GDM1 (cell line): ENCODE measurements at regions not wholly inside any gene's neighbourhood (a gene's known extent, or its start where the extent isn't known, plus 50 kb on each side); places are given as distances from the start of the nearest gene placed in this dataset.
"Not testable (repeated sequence)": the region's sequence is repeated elsewhere in the genome, so short reads cannot be mapped to it uniquely, and the experiment has no call there.

ENCODE experiments used
- DNase-seq: peaks from one replicate; lab custom pipeline; 2025; lab: John Stamatoyannopoulos, UW

DNA sequence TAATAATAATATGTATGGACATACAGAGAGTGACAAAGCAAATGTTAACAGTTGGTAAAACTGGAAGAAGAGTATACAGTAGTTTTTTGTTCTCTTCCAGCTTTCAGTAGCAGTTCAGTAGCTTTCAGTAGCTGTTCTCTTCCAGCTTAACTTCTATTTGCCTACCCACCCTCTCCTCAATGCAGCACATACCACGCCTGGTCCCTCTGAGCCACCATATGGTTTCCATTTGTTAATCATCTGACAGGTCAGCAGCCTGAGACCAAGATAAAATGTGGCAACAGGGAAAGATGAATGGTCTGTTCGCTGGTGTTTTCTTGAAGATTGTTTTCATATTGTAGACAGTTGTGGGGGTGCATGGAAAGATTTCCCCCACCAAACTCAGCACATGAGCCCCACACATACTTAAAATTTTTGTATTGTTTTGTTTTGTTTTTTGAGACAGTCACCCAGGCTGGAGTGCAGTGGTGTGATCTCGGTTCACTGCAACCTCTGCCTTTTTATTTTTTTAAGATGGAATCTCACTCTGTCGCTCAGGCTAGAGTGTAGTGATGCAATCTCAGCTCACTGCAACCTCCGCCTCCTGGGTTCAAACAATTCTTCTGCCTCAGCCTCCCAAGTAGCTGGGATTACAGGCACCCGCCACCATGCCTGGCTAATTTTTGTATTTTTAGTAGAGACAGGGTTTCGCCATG, 56.8 kb downstream of the ATP6V0E2 start:
- not testable (repeated sequence) for DNase-seq

DNA sequence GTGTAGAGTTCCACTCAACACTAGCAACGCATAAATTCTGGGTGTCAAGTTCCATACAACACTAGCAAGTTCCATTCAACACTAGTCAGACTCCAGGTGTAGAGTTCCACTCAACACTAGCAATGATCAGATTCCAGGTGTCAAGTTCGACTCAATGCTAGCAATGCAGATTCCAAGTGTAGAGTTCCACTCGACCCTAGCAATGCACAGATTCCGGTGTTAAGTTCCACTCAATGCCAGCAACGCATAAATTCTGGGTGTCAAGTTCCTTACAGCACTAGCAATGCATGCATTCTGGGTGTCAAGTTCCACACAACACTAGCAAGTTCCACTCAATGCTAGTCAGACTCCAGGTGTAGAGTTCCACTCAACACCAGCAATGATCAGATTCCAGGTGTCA, 60.0 kb downstream of the ATP6V0E2 start:
- DNase-seq = not testable (repeated sequence)

DNA sequence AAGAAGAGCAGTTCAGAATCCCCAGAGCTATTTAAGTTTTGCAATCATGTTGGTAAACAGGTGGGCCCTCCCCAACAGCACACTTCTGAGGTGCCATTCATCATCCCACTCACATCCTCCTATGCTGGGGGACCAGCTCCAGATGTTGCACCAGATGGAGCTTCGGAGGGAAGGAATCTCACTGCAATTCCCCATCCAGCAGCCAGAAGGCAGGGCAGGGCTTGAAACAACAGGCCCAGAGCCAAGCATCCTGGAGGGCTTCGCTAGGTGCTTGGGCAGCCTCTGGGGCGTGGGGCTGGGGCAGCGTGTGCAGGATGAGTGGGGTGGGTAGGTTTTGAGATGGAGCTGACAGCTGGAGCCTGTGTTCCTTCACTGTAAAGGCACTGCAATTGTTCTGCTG, 73.6 kb downstream of the ATP6V0E2 start:
- not testable (repeated sequence) for DNase-seq

DNA sequence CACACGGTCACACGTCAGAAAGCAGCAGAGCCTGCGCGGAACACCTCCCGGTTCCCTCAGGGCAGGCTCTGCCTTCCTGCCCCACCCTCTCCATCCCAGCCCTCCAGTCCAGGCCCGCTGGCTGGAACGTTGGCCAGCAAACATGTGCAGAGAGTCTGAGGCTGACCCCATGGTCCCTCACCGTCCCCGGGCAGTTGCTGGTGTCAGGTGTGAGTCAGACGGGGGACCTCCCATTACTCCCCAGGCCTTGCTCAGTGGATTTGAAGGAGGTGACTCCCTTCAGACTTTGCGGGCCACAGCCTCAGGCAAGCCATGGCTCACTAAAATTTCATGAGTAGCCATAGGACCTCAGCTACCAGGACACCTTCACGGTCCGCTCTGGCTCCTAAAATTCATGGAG, 74.7 kb downstream of the ATP6V0E2 start:
- DNase-seq = not testable (repeated sequence)

DNA sequence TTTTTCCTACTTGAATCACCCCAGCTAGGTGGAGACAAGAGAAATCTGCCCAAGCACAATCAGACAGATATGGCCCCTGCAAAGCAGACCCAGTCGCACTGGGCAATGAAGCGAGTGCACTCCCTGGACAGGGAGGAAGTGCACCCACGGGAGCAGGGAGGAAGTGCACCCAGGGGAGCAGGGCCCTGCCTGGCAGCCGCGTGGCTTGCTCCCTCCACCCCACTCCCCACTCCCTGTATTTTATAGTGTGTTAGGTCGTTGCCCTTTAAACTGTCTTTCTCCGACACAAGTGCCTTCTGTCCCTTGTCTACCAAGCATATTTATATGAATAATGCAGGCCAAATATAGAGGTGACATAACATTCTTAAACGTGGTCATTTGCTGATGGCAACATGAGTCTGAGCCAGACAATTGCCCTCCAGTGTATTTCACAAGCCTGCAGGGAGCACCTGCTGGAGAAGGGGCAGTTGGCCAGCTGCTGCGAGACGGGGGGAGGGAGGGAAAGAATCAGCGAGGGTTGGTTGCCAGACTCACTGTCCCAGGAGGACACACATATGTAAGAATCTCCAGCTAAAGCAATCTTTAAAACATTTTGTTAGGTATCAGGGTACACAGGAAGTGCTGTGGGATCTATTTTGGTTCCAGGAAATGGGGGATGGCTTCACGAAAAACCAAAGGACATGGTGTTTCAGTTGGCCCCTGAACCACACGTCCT, 76.3 kb downstream of the ATP6V0E2 start:
- not testable (repeated sequence) for DNase-seq

DNA sequence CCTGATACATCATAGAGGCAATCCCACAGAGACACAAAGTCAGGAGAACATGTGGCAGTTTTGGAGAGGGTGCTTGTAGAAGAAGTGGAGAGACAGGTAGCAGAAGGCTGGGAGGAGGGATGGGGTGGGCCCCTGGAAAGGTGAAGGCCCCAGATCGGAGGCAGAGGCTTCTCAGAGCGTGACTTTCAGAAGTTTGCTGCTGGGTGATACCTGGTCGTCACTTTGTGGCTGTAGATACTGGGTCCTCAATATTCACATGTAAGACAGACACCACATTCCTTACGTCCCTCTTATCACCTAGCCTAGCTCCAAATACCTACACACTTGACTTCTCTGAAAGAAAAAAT, 76.8 kb downstream of the ATP6V0E2 start:
- not testable (repeated sequence) for DNase-seq

DNA sequence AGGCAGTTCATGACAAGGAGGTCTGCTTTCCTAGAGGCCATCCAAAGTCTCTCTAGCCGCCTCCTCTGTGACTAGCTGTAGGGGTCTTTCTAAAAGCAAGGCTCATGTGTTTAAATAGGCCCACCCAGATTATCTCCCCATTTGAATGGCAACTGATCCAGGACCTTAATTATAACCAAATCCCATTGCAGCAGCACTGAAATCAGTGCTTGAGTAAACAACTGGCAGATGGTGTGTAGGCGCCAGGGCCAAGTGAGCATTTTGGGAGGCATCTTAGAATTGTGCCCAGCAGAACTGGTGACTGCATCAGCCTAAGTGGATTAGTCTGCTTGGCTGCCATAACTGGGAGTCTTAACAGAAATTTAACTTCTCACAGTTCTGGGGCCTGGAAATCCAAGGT, 77.8 kb downstream of the ATP6V0E2 start:
- not testable (repeated sequence) for DNase-seq

DNA sequence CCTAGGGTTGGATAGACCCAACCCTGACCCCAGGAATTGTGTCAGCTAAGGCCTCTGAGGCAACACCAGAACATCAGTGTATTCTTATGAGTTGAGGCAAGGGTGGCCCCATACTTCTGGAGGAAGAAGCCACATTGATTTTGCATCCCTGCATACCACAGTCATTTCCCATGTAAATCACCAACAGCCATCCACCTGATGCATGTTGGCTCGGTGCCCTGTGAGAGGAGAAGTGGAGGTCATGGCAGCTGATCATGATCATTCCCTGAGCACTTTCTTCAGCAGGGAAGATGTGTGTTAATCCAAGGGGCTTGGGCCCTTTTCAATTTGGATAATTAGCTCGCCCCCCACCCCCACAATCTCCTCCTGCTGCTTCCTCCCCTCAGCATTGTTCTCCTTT, 85.1 kb downstream of the ATP6V0E2 start:
- DNase-seq = not testable (repeated sequence)

DNA sequence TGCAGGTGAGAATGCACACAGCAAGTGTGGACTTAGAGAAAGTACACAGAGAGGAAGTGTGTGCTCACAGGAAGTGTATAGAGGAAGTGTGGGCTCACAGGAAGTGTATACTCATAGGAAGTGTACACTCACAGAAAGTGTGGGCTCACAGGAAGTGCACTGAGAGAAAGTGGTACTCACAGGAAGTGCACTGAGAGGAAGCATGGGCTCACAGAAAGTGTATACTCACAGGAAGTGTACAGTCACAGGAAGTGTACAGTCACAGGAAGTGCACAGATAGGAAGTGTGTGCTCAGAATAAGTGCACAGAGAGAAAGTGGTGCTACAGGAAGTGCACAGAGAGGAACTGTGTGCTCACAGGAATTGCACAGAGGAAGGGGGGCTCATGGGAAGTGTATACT, 87.1 kb downstream of the ATP6V0E2 start:
- not testable (repeated sequence) for DNase-seq

DNA sequence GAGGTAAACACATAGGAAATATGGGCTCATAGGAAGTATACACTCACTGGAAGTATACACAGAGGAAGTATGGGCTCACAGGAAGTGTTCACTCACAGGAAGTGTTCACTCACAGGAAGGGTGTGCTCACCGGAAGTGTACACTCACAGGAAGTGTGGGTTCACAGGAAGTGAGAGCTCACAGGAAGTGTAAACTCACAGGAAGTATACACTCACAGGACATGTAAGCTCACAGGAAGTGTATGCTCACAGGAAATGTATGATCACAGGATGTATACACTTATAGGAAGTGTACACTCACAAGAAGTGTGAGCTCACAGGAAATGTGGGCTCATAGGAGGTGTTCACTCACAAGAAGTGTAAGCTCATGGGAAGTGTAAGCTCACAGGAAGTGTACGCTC, 88.1 kb downstream of the ATP6V0E2 start:
- not testable (repeated sequence) for DNase-seq

DNA sequence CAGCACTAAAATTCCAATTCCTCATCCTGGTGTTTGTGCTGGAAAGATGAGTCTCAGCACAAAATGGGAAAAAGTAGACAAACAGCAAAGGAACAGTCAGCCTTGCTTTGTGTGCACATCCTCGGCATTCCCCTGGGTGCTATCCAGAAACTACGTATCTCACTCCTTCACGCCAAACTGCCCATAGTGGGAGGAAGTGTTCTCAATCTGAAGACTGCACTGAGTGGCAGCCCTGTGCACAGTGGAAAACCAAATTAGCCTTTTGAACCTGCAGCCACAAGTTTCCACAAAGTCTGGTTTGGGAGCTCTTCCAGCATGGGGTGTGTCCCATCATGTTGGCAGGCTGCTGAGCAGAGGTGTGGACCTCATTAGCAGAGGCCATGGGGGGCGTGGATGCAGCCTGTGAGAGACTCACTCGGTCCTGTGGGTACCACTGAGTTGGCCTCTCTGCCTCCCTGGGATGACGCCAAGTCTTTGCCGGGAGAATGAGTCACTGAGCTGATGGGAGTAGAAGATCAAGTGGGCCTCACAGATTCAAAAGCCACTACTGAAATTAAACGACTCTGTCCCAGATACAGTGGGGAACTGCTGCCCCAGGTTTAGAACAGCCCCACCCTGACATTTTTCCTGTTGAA, 89.0 kb downstream of the ATP6V0E2 start:
- not testable (repeated sequence) for DNase-seq

DNA sequence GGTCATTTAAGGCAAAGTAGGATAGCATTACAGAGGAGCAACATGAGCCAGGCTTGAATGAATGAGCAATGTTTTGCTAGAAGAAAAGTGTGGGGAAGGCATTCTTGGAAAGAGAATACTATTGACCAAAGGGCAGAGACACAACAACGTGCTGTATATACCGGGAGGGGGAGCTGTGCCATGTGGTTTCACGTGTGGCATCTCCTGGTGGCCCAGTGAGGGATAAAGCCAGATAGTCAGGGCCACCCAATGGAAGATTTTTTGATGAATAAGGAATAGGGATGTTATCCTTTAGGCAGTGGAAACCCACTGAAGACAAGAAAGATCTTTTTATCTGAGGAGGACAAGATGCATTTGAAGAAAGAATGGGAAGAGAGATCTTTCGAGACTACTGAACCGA, 90.2 kb downstream of the ATP6V0E2 start:
- not testable (repeated sequence) for DNase-seq

DNA sequence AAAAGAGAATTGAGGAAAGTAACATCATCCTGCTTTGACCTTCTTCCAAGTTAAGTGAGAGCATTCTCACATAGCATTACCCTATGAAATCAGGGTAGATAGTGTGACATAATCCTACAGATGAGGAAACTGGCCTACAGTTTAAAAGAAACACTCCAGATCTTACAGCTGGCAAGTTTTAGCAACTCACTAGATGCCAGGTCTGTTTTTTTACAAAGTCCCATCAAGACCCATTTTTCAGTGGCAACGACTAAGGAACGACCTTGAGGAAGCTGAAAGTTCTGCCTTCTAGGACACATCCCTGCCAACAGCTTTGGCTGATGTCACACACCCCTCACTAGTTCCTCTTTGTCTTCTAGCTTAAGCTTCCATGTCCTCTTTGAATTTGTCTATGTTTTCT, 92.7 kb downstream of the ATP6V0E2 start:
- DNase-seq = not testable (repeated sequence)

DNA sequence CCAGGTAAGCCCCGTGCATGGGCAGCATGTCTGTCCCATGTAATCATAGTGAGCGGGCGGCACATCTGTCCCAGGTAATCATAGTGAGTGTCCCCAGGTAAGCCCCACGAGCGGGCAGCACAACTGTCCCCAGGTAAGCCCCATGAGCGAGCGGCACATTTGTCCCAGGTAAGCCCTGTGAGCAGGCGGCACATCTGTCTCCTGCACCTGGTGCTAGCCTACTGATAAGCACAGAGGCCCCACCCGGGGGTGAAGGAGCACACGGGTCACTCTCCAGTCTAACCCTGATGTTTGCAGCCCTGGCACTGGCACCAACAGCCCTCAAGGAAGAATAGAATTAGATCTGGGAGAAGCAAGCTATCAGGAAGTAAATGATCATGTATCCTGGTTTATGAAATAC, 99.2 kb downstream of the ATP6V0E2 start:
- not testable (repeated sequence) for DNase-seq

DNA sequence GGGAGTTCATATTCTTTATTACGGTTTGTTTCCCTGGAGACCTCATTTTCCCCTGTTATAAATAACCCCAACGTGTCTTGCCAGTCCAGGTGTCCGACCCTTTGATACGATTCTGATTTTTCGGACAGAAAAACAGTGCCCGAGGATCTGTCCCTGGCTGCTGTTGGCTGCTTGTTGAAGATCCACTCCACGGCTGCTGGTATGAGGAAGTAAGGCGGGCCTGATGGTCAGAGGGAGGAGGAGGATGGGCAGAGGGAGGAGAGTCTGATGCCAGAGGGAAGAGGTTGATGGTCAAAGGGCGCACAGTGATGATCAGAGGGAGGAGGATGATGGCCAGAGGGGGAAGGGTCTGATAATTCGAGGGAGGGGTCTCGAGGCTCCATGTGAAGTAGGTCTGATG, 99.9 kb downstream of the ATP6V0E2 start:
- DNase-seq = not testable (repeated sequence)

DNA sequence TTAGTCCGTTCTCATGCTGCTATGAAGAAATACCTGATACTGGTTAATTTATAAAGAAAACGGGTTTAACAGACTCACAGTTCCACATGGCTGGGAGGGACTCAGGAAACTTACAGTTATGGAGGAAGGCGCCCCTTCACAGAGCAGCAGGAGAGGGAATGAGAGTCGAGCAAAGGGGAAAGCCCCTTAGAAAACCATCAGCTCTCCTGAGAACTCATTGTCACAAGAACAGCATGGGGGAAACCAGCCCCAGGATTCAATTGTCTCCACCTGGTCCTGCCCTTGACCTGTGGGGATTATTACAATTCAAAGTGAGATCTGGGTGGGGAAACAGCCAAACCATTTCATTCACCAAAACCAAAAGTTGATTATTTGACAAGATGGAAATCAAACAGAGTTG, 101.8 kb downstream of the ATP6V0E2 start:
- DNase-seq = not testable (repeated sequence)

DNA sequence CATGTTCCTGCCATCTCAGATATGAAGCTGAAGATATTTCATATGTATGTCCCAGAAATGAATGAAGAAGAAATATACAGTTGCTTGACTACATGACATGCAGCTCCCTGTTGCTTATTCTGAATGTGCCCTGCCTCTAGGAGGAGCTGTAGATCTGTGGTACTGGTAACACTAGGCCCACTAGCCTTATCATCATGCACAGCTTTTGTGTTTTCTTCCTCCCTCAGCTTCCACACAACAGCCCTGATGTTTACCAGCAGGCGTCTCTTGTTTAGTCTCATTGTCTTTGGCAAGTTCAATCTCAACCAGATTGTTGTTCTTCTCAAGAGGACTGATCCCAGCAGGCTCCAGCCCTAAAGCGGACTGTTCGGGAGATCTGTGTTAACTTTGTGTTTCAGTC, 104.8 kb downstream of the ATP6V0E2 start:
- not testable (repeated sequence) for DNase-seq

DNA sequence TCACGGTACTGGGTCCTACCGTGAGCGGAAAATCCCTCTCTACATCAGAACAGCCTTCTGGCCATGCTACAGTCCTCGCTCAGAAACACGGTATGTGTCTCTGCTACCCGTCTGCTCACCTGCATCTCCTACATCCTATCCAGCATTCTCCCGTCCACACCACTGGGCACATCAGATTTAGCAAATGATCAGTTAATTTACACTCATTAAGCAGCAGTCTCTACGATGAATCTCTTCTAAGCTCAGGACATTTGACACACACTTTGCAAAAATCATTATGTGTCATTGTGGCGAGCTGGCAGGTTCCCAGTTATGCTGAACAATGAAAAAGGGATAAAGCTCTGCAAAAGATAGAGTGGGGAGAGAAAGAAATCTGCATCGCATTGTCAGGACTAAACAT, 105.2 kb downstream of the ATP6V0E2 start:
- DNase-seq = not testable (repeated sequence)

DNA sequence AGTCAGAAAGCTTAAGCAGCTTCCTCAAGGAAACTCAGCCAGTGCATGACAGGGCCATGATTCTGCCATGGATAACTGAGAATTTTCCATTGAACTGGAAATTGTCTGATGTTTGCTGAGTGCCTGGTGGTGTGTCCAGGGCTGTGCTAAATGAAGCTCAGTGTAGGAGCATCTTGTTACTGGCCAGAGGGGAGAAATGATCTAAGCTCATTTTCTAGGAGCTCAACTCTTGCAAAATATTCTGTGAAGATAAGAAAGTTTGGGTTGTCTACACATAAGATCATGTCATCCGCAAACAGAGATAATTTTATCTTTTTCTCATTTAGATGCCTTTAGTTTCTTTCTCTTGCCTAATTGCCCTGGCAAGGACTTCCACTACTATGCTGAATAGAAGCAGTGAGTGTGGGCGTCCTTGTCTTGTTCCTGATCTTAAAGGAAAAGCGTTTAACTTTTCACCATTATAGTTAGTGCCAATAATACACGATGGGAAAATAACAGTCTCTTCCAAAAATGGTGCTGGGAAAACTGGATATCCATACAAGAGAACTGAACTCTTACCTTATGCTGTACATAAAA, 108.9 kb downstream of the ATP6V0E2 start:
- DNase-seq = not testable (repeated sequence)

DNA sequence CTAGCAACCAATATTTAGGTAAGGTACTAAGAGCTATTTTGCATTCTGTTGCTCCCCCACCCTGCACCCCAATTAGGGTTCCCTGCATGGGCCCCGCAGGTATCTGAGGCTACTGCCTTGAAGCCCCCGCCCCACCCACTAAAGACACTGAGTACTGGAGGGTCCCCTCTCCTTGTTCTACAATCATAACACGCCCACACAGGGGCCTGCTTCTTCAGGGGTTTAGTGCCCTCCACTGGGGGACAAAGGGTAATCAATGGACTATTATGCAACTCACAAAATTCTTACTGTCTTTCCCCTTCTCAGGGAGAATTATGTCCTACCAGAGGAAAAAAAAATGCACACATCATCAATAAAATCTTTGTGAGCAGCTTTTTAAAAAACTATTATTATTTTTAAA, 113.1 kb downstream of the ATP6V0E2 start:
- not testable (repeated sequence) for DNase-seq

DNA sequence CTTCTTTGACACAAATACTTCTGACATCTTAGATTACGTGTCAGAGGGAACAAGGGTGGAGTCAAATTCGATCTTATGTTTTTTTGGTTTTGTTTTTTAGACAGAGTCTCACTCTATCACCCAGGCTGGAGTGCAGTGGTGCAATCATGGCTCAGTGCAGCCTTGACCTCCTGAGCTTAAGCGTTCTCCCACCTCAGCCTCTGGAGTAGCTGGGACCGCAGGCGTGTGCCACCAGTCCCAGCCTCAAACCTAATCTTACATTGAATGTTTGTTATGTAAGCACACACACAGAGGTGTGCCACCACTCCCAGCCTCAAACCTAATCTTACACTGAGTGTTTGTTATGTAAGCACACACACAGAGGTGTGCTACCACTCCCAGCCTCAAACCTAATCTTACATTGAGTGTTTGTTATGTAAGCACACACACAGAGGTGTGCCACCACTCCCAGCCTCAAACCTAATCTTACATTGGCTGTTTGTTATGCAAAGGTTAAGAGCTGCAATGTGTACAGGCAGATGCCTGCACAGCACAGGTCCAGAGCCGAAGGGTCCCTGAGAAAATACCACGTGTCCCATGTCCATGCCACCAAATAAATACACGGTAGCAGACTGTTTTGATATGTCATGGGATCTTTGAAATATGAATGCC, 118.0 kb downstream of the ATP6V0E2 start:
- not testable (repeated sequence) for DNase-seq

DNA sequence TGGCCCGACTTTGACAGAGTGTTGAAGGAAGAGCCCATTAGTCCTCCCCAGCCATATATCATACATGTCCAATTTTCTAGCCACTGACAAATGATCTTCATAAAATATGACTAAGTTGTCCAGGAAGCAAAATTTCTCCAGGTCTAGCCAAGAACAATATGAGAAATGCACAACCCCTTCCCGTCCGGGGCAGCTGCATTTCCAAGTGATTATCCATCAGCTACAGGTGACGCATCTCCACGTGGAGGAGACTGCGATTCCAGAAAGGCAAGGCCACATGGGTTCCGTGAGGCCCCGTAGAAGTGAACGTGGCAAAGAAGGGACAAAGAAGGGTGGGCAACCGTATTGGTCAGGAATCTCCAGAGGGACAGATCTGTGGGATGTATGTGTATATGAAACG, 118.6 kb downstream of the ATP6V0E2 start:
- not testable (repeated sequence) for DNase-seq
